Fibroblast of the aortic adventitia (primary cell): ENCODE measurements at regions not wholly inside any gene's neighbourhood (a gene's known extent, or its start where the extent isn't known, plus 50 kb on each side); places are given as distances from the start of the nearest gene placed in this dataset.
A peak's percentile ranks its signal among the peaks of the same experiment; 100 is the strongest.
"Not testable (repeated sequence)": the region's sequence is repeated elsewhere in the genome, so short reads cannot be mapped to it uniquely, and the experiment has no call there.

Experiments used
- DNase-seq: peaks from one replicate; pipeline ENCODE4 v3.0.0-alpha.2; 2010; ENCODE audit warnings: low read depth
- H3K4me3 ChIP-seq: 2 replicates; pipeline ENCODE4 v1.5.1; 2011; ENCODE audit warnings: low read depth, mild to moderate bottlenecking, control low read depth, low read length, moderate library complexity
- TF ChIP-seq, protein P1 (sequence below): IDR thresholded peaks from 2 replicates; pipeline ENCODE4 v1.5.1; 2011; ENCODE audit warnings: mild to moderate bottlenecking, low read length, control low read depth, inconsistent platforms; ENCODE audit not compliant: insufficient read depth

DNA sequence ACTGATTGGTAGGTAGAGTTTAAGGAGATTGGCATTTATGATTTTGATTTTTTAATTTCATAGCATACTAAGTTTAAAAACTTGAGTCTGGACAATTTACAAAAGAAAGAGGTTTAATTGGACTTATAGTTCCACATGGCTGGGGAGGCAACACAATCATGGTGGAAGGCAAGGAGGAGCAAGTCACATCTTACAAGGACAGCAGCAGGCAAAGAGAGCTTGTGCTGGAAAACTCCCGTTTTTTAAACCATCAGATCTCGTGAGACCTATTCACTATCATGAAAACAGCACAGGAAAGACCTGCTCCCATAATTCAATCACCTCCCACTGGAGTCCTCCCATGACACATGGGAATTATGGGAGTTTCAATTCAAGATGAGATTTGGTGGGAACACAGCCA is 630.9 kb upstream of the NR2F2 start:
- DNase-seq: no peak
- TF ChIP-seq, protein P1, sequence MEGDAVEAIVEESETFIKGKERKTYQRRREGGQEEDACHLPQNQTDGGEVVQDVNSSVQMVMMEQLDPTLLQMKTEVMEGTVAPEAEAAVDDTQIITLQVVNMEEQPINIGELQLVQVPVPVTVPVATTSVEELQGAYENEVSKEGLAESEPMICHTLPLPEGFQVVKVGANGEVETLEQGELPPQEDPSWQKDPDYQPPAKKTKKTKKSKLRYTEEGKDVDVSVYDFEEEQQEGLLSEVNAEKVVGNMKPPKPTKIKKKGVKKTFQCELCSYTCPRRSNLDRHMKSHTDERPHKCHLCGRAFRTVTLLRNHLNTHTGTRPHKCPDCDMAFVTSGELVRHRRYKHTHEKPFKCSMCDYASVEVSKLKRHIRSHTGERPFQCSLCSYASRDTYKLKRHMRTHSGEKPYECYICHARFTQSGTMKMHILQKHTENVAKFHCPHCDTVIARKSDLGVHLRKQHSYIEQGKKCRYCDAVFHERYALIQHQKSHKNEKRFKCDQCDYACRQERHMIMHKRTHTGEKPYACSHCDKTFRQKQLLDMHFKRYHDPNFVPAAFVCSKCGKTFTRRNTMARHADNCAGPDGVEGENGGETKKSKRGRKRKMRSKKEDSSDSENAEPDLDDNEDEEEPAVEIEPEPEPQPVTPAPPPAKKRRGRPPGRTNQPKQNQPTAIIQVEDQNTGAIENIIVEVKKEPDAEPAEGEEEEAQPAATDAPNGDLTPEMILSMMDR: no peak
- H3K4me3 ChIP-seq: no peak overlapping the region

DNA sequence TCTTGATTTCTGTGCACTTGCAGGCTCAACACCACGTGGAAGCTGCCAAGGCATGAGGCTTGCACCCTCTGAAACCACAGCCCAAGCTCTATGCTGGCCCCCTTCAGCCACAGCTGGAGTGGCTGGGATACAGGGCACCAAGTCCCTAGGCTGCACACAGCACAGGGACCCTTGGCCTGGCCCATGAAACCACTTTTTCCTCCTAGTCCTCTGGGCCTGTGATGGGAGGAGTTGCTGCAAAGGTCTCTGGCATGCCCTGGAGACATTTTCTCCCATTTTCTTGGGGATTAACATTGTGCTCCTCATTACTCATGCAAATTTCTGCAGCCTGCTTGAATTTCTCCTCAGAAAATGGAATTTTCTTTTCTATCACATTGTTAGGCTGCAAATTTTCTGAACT is 629.8 kb upstream of the NR2F2 start:
- H3K4me3 ChIP-seq, DNase-seq: not testable (repeated sequence)

DNA sequence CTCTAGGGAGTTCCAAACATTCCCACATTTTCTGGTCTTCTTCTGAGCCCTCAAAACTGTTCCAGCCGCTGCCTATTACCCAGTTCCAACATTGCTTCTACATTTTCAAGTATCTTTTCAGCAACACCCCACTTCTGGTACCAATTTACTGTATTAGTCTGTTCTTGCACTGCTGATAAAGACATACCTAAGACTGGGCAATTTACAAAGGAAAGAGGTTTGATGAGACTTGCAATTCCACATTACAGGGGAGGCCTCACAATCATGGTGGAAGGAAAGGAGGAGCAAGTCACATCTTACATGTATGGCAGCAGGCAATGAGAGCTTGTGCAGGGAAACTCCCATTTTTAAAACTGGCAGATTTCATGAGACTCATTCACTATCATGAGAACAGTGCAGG is 629.1 kb upstream of the NR2F2 start:
- TF ChIP-seq, protein P1: no peak
- H3K4me3 ChIP-seq: no peak overlapping the region
- no peak for DNase-seq

DNA sequence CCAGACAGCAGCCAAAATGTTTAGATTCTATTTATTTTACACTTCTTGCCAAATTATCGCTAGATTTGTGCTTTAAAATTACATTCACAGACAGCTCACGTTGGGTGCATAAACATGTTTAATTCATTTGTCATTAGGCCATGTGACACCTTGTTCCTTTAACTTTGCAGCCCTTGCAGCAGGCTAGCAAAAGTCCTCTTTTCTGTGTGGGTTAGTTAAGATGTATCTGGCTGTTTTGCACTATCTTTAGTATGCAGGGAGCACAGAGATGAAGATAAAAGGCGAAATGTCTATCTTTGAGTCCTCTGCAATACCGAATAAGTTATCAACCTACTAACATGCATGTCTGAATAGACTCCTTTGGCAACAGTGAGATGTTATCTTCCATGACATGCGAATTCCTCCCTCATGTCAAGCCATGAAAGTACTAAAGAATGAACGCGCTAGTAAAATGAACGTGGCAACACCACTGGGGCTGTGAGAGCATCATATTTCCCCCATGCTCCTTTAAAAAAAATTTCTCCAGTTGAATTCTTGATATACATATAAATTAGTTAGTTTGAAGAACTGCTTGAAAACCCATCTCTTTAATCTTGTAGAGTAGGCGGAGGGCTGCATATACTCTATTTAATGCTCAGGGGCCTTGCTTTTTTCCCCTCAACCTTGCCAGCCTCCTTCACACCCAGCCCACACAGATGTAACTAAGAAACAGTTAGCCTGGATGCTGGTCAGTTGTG is 620.4 kb upstream of the NR2F2 start:
- no peak for DNase-seq
- TF ChIP-seq, protein P1: no peak
- no peak overlapping the region for H3K4me3 ChIP-seq

DNA sequence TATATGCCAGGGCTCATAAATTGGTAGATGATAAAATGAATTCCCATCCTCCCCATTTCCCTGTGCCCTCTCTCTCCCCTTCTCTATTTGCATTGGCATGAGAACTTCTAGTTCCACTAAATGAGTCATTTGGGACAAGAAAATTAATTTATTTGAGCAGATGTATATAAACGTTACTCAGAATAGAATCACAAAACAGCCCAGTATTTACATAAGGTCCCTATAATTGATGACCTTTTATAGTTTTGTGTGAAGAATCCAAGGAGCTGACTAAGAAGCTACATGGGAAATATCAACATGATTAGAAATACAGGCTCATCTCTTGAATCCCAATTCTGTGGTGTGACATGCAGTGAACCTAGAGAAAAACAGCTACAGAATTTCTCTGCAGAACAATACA is 617.7 kb upstream of the NR2F2 start:
- no peak for DNase-seq
- TF ChIP-seq, protein P1: no peak
- H3K4me3 ChIP-seq: no peak overlapping the region

DNA sequence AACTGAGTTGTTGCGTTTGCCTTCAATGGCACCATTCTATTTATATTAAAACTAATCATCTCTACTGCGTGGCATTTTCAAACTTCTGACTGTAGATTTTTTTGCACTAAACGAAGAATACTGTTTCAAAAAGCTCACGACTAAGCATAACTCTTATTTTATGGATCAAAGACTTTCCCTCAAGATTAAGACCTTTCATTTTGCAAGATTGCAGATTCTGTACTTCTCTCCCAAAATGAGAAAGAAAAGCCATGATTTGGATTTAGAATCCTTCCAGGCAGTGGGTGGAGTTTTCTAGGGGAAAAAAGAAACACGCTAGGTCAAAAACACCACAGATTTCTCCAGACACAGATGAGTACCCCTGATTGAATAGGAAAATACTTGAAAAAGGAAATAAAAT is 617.2 kb upstream of the NR2F2 start:
- TF ChIP-seq, protein P1: no peak
- H3K4me3 ChIP-seq: no peak overlapping the region
- DNase-seq: no peak

DNA sequence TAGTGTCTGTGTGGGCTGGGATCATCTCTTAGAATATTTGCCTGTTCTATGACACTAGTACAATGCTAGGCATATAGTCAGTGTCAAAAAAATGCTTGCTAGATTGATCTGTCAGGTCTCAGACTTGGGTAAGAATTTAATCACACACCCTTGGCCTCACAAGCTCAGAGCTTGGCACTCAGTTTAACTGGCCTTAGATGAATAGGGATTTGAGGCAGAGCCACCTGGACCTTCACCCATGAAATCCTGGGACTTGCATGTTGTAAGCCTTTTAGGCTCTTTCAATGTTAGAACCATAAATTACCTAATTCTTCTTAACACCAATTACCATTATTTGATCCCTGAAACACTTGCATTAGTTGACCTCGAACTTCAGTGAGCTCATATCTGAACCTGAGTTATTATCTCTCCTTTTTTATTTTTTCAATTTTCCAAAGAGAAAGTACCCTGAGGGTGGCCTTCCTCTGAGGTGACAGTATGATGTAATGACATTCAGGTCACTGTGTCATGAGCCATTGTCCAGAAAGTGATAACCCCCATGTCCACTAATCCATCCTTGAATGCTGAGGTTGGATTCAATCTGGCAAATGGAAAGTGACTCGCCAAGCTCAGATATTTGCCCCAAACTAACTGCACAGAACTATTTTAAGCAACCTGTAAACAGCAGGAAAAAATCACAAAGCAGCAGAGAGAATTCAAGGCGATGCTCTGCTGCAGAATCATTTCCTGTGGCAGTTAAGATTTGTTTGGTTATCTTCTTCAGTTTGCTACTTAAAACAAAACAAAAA is 615.2 kb upstream of the NR2F2 start:
- DNase-seq: peak; percentile 23
- TF ChIP-seq, protein P1: no peak
- H3K4me3 ChIP-seq: no peak overlapping the region
